Fibroblast of skin of left quadriceps (primary cell): ENCODE measurements at regions not wholly inside any gene's neighbourhood (a gene's known extent, or its start where the extent isn't known, plus 50 kb on each side); places are given as distances from the start of the nearest gene placed in this dataset.

Source experiments
- DNase-seq, 2 experiments: peaks; one replicate each; pipeline ENCODE4 v3.0.0-alpha.2; 2013; ENCODE audit warnings: low read depth in 2 of 2

DNA sequence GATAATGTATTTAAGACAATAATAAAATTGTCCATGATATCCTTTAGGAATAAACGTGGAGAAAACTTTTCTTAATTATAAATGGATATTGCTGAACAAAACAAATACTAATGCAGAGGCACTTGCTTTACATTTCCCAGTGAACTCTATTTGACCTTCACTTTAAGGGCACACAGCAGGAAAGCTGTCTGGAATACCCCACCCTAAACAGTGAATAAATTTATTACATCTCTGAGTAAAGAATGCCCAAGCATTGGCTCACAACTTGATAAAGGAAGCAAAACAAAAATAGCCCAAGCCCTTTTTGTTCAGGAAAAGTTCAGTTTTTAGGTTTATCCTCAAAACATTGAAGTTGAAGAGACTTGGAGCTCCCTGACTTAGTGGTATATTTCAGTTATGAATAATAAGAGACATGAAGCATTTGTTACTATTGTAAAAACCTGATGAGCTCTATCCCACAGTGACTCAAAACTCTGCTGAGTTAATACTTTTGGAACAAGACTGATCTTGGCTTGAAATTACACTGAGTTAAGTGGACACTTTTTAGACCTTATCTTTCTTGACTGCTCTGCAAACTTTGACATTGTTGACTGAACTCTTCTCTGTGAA, 353.9 kb downstream of the BCKDHB start:
- DNase-seq = no peak

DNA sequence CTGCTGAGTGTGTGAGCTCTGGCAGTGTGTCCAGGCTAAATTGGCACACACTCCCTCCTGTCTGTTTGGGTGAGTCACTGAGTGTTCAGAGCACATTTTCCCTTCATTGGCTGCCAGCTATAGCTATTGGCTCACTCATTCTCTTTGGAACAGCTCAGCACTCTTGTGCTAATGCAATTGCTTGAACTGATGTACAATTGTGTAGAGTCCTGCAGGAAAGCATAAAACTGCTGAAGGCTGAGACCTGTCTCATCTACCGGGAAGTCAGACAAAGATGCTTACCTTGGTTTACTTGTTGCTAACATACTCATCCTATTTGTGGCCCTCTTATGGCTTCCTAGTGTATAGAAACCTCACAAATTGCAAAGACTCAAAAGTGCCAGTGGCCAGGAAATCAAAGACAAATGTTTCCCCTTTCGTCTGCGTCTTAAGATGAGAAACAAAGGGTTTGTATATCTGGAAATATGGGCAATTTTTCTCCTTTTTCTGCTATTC, 351.0 kb downstream of the BCKDHB start:
- DNase-seq = peak; percentile 93

DNA sequence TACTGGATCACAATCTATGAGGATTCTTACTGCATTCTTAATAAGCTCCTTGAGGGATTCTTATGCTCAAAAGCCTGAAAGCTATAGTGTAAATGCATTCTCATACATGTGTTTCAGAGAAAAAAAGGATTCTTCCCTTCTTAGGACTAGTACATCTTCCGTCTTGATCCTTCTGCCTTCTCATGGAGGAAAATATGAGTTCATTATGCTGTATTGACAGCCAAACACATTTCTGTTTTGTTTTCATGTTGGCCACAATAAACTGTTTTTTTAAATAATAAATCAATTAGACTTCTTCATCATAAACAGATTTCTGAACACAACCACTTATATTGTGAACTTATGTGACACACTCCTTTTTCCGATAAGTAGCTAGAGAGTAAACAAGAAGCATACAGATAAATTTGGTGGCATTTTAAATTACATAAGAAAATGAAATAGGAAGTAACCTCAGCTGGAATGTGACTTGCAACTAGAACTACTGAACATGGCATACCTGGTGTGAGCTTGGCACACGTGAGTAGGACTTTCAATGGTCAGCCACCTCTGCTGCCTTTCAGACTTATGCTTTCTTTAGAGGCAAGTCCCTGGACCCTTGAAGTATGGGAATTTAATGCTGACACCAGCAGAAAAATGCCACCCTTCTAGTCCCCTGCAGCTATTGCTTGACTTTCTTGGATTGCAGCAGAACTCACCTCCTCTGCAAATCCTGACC, 350.4 kb downstream of the BCKDHB start:
- DNase-seq = no peak

DNA sequence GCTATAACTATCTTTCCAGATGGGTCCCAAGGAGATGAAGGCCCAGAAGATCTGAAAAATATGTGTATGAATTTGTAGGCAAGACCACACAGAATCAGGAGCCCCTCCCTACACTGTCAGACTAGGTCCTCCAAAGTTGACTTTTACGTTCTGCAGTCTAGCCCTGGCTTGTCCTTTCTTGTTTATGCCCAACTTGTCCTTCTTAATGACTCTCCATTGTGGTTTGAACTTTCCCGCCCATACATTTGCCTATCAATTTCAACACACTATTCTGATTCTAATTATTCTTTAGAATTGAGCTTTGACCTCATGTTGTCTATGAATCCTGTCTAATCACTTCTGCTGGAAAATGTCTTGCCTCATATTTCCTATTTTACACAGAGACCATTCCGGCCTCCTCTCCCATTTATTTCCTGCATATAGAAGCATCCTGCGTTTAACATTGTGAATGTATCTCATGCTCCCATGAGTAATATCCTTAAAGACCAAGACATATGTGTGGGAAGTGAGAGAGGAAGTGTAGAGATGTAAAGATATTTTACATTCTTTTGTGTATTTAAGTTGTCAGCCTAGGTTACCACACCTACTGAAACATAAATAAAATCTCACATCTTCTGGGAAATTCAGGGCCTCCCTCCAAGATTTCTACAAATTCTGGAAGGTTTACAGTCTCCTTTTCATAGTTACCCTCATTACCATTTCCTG, 348.3 kb downstream of the BCKDHB start:
- DNase-seq = peak; percentile 92 to 94

DNA sequence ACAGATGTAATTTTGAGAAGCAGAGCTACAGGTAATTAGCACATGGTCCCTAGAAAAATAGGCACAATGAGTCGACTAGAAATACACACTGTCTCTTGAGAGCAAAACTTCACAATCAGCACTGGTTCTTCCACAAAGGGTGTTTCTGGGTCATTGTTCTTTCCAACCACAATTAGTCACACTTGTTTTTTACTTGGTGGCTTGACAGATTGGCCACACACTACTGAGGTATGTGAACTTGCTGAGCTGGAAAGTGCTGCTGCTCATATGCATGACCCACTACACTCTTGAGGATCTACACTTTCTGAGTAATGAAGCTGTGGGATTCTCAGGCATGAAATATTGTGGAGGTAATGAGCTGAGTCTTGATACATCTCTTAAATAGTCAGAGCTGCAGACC, 347.7 kb downstream of the BCKDHB start:
- peak; percentile 95 for DNase-seq

DNA sequence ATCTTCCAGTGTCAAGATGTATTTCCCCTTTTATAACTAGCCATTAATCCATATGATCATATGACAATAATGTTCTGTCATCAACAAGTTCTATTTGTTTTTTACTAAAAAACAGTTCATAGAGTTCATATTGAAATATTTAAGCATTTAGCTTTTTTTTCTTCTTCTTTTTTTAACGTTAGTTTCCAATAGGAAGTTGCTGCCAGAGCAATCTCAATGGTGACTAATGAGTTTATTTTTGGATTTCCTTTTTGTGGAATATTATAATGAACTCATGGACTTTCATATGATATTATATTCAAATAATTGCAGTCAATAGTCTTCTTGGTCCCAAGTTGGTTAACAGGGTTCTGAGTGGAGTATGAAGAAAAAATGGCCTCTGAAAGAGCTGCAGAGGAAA, 343.3 kb downstream of the BCKDHB start:
- no peak for DNase-seq

DNA sequence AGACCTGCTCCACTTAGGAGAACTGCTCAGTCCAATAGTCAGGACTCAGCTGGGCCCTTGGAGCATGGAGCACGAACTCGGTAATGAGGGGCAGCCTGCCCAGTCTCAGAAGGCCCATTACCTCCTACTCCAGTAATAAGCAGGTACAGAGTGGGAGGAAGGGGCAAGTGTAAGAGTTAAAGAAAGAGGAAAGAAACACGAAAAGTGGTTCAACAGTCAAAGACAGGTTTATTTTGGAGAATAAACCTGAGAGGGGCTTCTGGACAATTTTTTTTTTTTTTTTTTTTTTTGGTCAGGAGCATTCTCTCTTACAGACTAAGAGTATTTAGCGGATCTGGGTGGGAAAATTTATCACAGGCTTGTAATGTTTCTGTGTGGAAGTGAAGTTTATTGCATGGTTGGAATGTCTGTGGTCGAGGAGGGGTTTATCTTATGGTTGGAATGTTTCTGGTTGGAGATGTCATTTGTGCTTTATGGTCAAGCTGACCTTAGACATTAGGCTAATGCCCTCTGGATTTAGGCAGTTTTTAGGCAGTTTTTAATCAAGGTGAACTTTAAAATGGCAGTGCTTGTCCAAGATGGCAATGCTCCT, 340.1 kb downstream of the BCKDHB start:
- DNase-seq = no peak

DNA sequence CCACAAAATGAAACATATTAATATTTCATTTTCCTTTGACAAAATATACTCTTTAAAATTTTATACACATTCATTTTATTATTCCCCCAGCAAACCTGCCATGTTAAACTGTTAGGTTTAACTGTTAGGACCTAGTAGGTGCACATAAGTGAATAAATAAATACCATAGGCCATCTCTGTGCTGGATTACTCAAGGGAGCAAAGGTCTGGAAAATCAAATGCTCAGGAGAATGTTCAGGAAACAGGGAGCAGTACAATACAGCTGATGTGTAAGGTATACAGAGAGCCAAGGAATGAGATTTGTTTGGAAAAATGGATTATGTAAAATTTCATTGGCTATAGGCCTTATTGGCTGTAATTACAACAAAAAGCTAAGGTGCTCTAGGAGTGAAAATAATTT, 339.3 kb downstream of the BCKDHB start:
- DNase-seq = no peak

DNA sequence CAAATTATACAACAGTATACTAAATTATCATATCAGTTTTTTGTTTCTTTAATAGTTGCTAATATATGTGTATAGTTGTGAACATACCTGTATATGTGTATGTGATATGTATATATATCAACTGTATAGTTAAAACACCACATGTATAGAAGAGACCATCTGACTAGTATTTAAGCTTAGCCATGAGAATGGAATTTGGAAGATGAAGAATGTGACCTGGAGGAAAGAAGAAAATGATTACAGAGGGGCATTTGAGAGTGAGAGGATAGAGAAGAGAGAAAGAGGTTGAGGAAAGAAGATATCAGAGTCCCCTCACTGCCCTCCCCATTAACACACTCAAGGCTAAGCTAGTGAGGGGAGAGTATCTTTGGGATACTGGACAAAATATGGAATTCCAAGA, 335.9 kb downstream of the BCKDHB start:
- DNase-seq = no peak

DNA sequence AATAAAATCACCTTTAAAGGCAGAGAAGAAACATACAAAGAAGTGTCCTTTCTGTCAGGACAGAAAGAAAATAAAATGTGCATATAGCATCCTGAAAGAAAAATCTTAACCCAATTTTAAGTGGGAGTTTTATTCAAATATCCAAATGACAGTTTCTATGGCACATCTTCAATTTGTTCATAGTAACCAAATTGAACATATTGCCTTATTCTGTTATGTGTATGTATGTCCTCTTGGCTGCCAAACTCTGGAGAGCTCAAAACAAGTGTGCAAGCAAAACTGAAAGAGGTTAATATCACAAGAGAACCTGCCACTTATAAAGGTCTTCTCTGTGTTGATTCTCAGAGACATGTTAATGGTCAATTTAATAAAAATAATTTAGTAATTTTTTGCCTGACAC, 334.7 kb downstream of the BCKDHB start:
- no peak for DNase-seq

DNA sequence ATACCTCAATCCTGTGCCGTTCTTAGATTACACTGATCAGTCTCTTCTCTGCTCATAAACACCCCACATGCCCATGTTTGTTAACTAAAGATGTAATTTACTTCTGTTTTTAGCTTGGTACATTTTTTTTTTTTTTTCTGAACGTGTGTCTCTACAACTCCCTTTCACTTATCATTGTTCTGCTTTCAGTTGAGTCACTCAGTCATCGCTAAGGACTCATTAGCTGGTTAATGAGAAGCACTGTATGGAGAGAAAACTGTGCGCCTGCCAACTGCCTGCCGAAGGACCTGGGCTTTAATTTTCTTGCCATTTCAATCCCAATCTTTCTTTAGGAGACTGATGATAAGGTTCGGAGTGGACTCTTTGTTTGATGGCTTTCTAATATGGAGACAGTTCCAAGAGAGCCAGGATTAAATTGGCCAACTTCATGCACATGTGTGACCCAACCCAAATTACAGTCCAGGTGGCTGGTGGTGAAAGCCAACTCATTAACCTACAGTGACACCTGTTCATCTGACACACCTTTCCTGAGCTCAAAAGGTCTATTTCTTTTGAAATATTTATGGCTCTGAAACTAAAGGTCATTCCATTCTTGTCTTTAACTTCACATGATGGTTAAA, 334.1 kb downstream of the BCKDHB start:
- no peak for DNase-seq

DNA sequence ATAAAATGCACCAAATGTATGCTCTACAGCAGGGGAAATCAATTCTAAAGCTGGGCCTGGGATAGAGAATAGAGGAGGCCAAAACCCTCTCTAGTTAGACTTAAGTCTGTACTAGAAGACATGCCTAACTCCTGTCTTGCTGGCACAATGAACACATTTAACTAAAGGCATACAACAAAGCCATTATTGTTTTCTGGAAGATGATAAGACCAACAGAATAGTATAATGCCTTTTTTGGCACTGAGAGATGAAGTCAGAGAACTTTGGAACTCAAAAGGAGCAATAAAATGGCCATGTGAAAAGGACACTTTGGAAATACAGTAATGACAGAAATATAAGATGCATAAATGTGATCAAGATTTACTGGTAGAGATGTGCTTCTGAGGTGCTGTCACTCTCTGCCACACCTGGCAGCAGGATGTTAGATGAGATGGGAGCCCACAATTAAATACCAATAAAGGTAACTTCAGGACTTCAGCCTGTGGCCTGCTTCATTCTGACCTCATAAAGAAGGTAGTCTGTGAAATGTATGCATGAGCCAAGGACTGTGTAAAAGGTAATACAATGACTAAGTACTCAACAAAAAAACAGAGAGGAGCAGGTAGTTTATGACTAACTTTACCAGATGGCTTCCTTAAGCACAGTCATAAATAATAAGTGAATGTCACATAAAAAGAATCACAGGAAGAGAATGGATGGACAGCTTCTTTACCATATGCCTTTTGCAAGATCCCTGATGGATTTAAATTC, 333.4 kb downstream of the BCKDHB start:
- no peak for DNase-seq

DNA sequence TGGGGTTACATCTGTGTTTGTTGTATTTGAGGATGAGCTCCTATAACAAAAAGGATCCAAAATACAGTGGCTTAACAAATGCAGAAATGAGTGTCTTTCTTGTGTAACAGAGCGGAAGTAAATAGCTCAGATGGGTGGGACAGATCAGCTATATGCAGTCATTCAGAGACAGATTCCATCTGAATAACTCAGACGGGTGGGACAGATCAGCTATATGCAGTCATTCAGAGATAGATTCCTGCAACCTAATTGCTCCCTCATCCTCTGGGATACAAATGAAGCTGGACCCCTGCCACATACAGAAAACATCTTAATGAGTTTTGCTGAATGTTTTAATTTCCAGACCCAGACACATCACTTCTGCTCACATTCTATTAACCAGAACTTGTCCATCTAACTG, 332.3 kb downstream of the BCKDHB start:
- peak; percentile 87 for DNase-seq

DNA sequence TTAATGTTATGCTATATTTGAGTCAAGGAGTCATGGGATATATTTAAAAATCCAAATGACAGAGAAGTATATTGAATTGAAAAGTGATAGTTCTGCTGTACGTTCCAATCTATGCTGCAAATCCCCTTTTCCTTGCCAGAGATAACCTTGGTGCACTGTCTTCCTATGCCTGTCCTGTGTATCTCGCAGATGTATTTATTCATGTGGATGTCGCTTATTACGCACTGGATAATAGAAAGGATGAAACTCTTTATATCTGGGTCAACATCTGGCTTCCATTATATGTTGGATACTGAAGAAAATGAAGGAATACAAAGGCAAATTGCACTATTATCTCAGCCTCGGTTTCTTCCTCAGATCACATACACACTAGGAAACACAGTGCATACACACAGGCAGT, 331.3 kb downstream of the BCKDHB start:
- DNase-seq = no peak

DNA sequence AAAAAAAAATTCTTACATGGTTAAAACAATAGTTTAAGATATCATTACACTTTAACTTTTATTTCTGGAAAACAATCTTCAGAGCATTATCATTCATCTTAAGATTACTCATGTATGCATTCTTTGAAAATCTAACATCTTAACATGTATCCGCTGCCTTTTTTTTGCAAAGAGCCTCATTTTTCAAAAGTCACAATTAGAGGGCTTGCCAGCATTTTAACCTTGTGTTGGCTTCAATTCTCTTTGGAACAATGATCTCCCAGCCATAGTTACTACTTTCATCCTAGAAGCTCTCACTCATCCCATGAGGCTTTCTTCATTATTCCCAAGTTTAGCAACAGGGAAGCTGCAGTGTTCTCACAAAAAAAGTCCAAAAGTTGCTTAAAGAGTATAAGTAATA, 330.8 kb downstream of the BCKDHB start:
- DNase-seq = no peak

DNA sequence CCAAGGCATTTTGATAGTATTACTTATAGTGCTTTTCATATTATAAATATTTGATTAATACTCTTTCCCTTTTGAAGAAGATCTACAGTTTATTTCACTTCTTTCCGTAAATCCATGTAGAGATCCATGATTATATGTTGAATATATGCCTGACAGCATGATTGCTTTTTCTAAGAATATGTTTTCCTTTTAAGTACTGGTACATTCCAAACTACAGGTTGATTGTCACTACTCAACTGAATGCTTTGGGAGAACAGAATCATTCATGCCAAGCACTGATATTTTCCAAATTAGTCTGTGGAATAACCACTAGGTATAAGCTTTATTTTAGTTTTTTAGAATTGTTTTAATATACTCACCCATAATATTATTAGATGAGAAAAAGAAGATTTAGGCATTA, 330.2 kb downstream of the BCKDHB start:
- DNase-seq = no peak

DNA sequence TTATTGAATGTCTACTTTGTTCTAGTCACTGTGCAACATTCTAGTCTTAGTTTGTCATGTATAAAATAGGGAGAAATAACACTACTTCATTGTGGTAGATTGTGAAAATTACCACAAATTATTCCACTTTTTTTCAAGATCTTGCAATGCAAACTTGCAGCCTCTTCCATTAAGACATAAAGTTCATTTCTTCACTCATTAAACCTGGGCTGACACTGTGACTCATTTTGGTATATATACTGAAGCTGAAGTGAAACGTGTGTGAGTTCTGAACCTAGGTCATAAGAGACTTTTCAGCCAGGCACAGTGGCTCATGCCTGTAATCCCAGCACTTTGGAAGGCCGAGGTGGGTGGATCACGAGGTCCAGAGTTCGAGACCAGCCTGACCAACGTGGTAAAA, 329.0 kb downstream of the BCKDHB start:
- DNase-seq = no peak

DNA sequence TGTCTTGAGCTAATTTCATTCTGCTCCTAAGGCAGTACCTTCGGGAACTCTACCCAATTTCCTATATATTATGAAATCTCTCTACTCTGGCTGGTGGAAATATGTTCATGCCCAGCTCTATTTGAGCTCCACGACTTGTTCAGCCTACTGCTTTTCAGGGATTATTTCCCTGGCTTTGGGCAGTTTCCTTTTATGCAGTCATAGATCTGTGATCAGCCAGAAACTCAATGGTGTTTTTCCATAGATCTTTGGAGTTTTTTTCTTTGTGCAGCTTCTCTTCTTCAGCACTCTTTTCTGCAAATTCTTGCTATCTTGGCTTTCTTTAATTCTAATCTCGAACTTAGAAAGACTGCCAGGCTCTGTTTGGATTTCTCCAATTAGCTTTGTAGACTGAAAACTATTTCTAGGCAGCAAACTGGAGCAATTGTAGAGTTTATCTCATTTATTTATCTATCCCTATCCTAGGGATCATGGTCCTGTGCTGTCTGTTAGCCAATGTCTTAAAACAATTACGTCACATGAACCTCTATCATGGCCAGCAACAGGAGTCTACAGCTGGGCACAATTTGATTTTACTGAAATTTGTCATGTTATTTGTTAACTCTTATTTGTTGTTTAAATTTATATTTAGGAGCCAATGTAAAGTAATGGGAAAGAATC, 328.4 kb downstream of the BCKDHB start:
- DNase-seq = no peak

DNA sequence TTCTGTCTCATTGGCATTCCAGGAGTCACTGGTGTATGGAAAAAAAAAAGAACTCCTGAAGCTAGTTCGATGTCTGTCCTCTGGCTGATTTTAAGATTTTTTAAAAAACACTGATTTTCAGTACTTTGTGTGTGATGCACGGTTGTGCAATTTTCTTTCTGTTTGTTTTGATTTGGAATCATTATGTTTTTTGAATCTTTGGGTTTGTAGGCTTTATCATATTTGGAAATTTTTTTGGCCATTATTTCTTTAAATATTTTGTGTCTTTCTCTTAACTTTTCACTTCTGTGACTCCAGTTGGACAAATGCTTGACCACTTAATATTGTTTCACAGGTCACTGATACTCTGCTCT, 327.2 kb downstream of the BCKDHB start:
- DNase-seq = no peak

DNA sequence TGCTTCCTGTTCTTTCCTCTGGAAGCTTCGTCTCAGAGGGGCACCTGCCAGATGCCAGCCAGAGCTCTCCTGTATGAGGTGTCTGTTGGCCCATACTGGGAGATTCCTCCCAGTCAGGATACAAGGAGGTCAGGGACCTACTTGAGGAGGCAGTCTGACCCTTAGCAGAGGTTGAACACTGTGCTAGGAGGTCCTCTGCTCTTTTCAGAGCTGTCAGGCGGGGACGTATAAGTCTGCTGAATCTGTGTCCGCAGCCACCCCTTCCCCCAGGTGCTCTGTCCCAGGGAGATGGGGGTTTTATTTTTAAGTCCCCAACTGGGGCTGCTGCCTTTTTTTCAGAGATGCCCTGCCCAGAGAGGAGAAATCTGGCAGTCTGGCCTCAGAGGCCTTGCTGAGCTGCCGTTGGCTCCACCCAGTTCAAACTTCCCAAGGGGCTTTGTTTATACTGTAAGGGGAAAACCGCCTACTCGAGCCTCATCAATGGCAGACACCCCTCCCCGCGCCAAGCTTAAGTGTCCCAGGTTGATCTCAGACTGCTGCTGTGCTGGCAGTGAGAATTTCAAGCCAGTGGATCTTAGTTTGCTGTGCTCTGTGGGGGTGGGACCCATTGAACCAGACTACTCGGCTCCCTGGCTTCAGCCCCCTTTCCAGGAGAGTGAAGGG, 326.7 kb downstream of the BCKDHB start:
- no peak for DNase-seq
